ENCODE measurements at regions not wholly inside any gene's neighbourhood (a gene's known extent, or its start where the extent isn't known, plus 50 kb on each side); places are given as distances from the start of the nearest gene placed in this dataset.

GRCh38 chr7:16980539-16980938 is 98.8 kb upstream of the AGR3 start (continued):
- no peak for TF ChIP-seq RAD21 (conservative IDR thresholded peaks at IDR 0.05)
- no peak for TF ChIP-seq SMC3 (conservative IDR thresholded peaks at IDR 0.05; ENCODE audit: poor library complexity)

- Histone ChIP-seq H3K79me2 (replicated peaks; ENCODE audit: insufficient read depth, low read length) (no peaks in the 10 kb centered on the region), H3K9me2 (ENCODE audit: insufficient read depth, low read length) (no peaks in the 10 kb centered on the region), H3K9me3 (ENCODE audit: low read length) (no peaks in the 10 kb centered on the region), H3K9ac (ENCODE audit: low read length) (no peak overlapping the region), H3K27ac (ENCODE audit: low read length) (no peak overlapping the region), H3K4me3 (ENCODE audit: low read length) (no peak overlapping the region), H3K36me3 (ENCODE audit: insufficient read depth, low read length) (no peaks in the 10 kb centered on the region), H3F3A (ENCODE audit: insufficient read depth, low read length, poor library complexity, severe bottlenecking) (no peaks in the 10 kb centered on the region), H3K4me2 (ENCODE audit: low read length) (no peak overlapping the region), H3K27me3 (ENCODE audit: insufficient read depth, low read depth, low read length) (no peaks in the 10 kb centered on the region), H2AFZ (ENCODE audit: low read depth, low read length) (no peak overlapping the region), H4K20me1 (ENCODE audit: insufficient read depth) (no peaks in the 10 kb centered on the region)
- TF ChIP-seq REST (IDR thresholded peaks at IDR 0.05; ENCODE audit: borderline replicate concordance), result no peak
- TF ChIP-seq RAD21 (conservative IDR thresholded peaks at IDR 0.05), result peak; percentile 84
- peak; percentile 83 for TF ChIP-seq SMC3 (conservative IDR thresholded peaks at IDR 0.05; ENCODE audit: poor library complexity)
- no peak for TF ChIP-seq POLR2AphosphoS5 (IDR thresholded peaks at IDR 0.05)
- TF ChIP-seq EZH2 (IDR thresholded peaks at IDR 0.05; ENCODE audit: borderline replicate concordance, insufficient read depth, low read length, poor library complexity, severe bottlenecking), result no peak
- TF ChIP-seq CTCF (IDR thresholded peaks at IDR 0.05; ENCODE audit: poor library complexity, severe bottlenecking), result peak; percentile 85
Measured at GRCh38 chr7:16982640-16983350, 101.0 kb upstream of the AGR3 start.

GRCh38 chr7:16984375-16984774 is 102.6 kb upstream of the AGR3 start:
- Histone ChIP-seq H3K9me3 (ENCODE audit: low read length) (no peaks in the 10 kb centered on the region), H4K20me1 (ENCODE audit: insufficient read depth) (no peaks in the 10 kb centered on the region), H3K4me2 (ENCODE audit: low read length) (no peak overlapping the region), H3K9ac (ENCODE audit: low read length) (no peak overlapping the region), H3K27me3 (ENCODE audit: insufficient read depth, low read depth, low read length) (no peaks in the 10 kb centered on the region), H3K36me3 (ENCODE audit: insufficient read depth, low read length) (no peaks in the 10 kb centered on the region), H3K27ac (ENCODE audit: low read length) (no peak overlapping the region), H3F3A (ENCODE audit: insufficient read depth, low read length, poor library complexity, severe bottlenecking) (no peaks in the 10 kb centered on the region), H3K4me3 (ENCODE audit: low read length) (no peak overlapping the region), H3K79me2 (replicated peaks; ENCODE audit: insufficient read depth, low read length) (no peaks in the 10 kb centered on the region), H3K9me2 (ENCODE audit: insufficient read depth, low read length) (no peaks in the 10 kb centered on the region), H2AFZ (ENCODE audit: low read depth, low read length) (no peak overlapping the region)
- TF ChIP-seq EP300 (conservative IDR thresholded peaks at IDR 0.05; ENCODE audit: poor library complexity, severe bottlenecking) (peak; percentile 61), RAD21 (conservative IDR thresholded peaks at IDR 0.05) (no peak), POLR2AphosphoS5 (IDR thresholded peaks at IDR 0.05) (peak; percentile 37)

All from neural cell (in vitro differentiated cells).